Neuronal stem cell (in vitro differentiated cells): ENCODE measurements at regions not wholly inside any gene's neighbourhood (a gene's known extent, or its start where the extent isn't known, plus 50 kb on each side); places are given as distances from the start of the nearest gene placed in this dataset.

ENCODE experiments used
- DNase-seq: peaks from one replicate; pipeline ENCODE4 v3.0.0-alpha.2; 2013; ENCODE audit warnings: low spot score
- H2AFZ ChIP-seq: one replicate; pipeline ENCODE4 v1.6.1; 2013; ENCODE audit warnings: mild to moderate bottlenecking, low read length, inconsistent platforms
- H2AK5ac ChIP-seq: 2 replicates; pipeline ENCODE4 v1.6.1; 2013; ENCODE audit warnings: low read depth, mild to moderate bottlenecking, inconsistent platforms, low read length, moderate library complexity, mixed read lengths
- H2BK120ac ChIP-seq: 2 replicates; pipeline ENCODE4 v1.6.1; 2013; ENCODE audit warnings: low read depth, mild to moderate bottlenecking, inconsistent platforms, low read length, moderate library complexity, mixed read lengths
- H2BK12ac ChIP-seq: one replicate; pipeline ENCODE4 v1.6.1; 2013; ENCODE audit warnings: low read length, inconsistent platforms
- H2BK15ac ChIP-seq: 2 replicates; pipeline ENCODE4 v1.6.1; 2013; ENCODE audit warnings: mild to moderate bottlenecking, low read length, inconsistent platforms, mixed read lengths
- H2BK5ac ChIP-seq: one replicate; pipeline ENCODE4 v1.6.1; 2013; ENCODE audit warnings: inconsistent platforms, mild to moderate bottlenecking, low read length, moderate library complexity
- H3K14ac ChIP-seq: one replicate; pipeline ENCODE4 v1.6.1; 2013; ENCODE audit warnings: low read length, inconsistent platforms
- H3K18ac ChIP-seq: 2 replicates; pipeline ENCODE4 v1.6.1; 2013; ENCODE audit warnings: low read length, inconsistent platforms
- H3K23ac ChIP-seq: 2 replicates; pipeline ENCODE4 v1.6.1; 2013; ENCODE audit warnings: low read depth, mild to moderate bottlenecking, mixed read lengths, low read length, inconsistent platforms; ENCODE audit not compliant: poor library complexity
- H3K27ac ChIP-seq: replicated peaks from 3 replicates; pipeline ENCODE4 v1.5.1; 2013; ENCODE audit warnings: low read length, inconsistent platforms
- H3K27me3 ChIP-seq, 3 experiments: 2 replicates each; pipeline ENCODE4 v1.6.1; 2013; ENCODE audit warnings: low read length in 3 of 3, mild to moderate bottlenecking in 2 of 3, inconsistent platforms in 1 of 3, low read depth in 1 of 3, mixed read lengths in 1 of 3, moderate library complexity in 1 of 3; ENCODE audit not compliant: control insufficient read depth in 3 of 3, insufficient read depth in 3 of 3
- H3K36me3 ChIP-seq, 2 donors: replicated peaks in 1 of 2; 2 replicates each; pipeline ENCODE4 v1.6.1; 2013; ENCODE audit warnings: low read length in 2 of 2; ENCODE audit not compliant: control insufficient read depth in 2 of 2, insufficient read depth in 2 of 2
- H3K4ac ChIP-seq: 2 replicates; pipeline ENCODE4 v1.6.1; 2013; ENCODE audit warnings: inconsistent platforms, mild to moderate bottlenecking, low read length, moderate library complexity
- H3K4me1 ChIP-seq, 2 donors: 1 replicate in 1 of 2; 2 replicates in 1 of 2; pipeline ENCODE4 v1.6.1; 2013; ENCODE audit warnings: low read length in 2 of 2, low read depth in 1 of 2; ENCODE audit not compliant: control insufficient read depth in 2 of 2, insufficient read depth in 1 of 2
- H3K4me2 ChIP-seq: one replicate; pipeline ENCODE4 v1.6.1; 2013; ENCODE audit warnings: mild to moderate bottlenecking, low read length, inconsistent platforms; ENCODE audit not compliant: insufficient read depth, poor library complexity, severe bottlenecking
- H3K4me3 ChIP-seq, 2 donors: 2 replicates each; pipeline ENCODE4 v1.5.1; 2013; ENCODE audit warnings: low read length in 2 of 2, mild to moderate bottlenecking in 2 of 2, inconsistent platforms in 1 of 2, moderate library complexity in 1 of 2
- H3K79me1 ChIP-seq: one replicate; pipeline ENCODE4 v1.6.1; 2013; ENCODE audit warnings: low read depth, mild to moderate bottlenecking, inconsistent platforms, low read length, moderate library complexity
- H3K9ac ChIP-seq: one replicate; pipeline ENCODE4 v1.6.1; 2013; ENCODE audit warnings: mild to moderate bottlenecking, low read depth, low read length, inconsistent platforms; ENCODE audit not compliant: poor library complexity
- H3K9me3 ChIP-seq, 2 donors: replicated peaks in 1 of 2; 2 replicates each; pipeline versions ENCODE3 to v1.6.1; 2013; ENCODE audit warnings: low read length in 2 of 2, mild to moderate bottlenecking in 2 of 2, inconsistent platforms in 1 of 2, low read depth in 1 of 2, mixed read lengths in 1 of 2, moderate library complexity in 1 of 2; ENCODE audit not compliant: control insufficient read depth in 2 of 2, insufficient read depth in 1 of 2
- H4K8ac ChIP-seq: one replicate; pipeline ENCODE4 v1.6.1; 2013; ENCODE audit warnings: low read depth, mild to moderate bottlenecking, inconsistent platforms, low read length, moderate library complexity
- H4K91ac ChIP-seq: one replicate; pipeline ENCODE4 v1.6.1; 2013; ENCODE audit warnings: low read length, low read depth, mild to moderate bottlenecking, inconsistent platforms; ENCODE audit not compliant: poor library complexity
- WGBS, 2 donors: extraction: QIAGEN DNeasy Blood & Tissue Kit; methylation state at CpG; one replicate each; pipeline ENCODE4 v1.1.7; 2013; ENCODE audit warnings: missing lambda C conversion rate in 2 of 2, mixed read lengths in 1 of 2; ENCODE audit not compliant: insufficient read length in 2 of 2, insufficient replicate concordance in 1 of 2; ENCODE audit errors: extremely low coverage in 2 of 2; 5-methylcytosine and 5-hydroxymethylcytosine counted together

DNA sequence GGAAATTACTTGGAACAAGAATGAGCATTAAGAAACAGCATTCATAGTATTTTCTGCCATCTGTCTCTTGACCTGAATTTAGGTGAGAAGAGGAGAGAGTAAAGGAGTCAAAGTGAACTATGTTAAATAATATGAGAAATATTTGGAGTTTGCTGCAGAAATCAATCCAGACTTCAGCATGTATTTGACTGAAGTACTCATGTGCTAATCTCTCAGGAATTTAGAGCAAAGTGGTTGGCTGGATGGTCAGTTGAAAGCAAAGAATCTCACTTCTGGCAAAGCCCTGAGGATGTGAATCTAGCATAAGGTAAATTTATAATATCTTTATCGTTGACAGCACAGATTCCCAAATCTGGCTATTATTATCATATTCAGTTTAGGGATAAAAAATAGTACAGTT is 394.3 kb downstream of the PCDH17 start:
- Histone ChIP-seq H3K14ac (no peak overlapping the region), H3K27ac (no peak overlapping the region), H3K4me1 (no peaks in the 10 kb centered on the region), H3K79me1 (no peaks in the 10 kb centered on the region), H2BK12ac (no peak overlapping the region), H4K91ac (no peak overlapping the region), H3K23ac (no peak overlapping the region), H2AK5ac (no peak overlapping the region), H3K36me3 (no peaks in the 10 kb centered on the region), H3K18ac (no peak overlapping the region), H3K4ac (no peak overlapping the region), H2BK5ac (no peak overlapping the region), H2AFZ (no peak overlapping the region), H2BK120ac (no peak overlapping the region), H3K9ac (no peak overlapping the region), H2BK15ac (no peak overlapping the region), H3K27me3 (no peaks in the 10 kb centered on the region), H3K4me2 (no peak overlapping the region), H3K4me3 (no peak overlapping the region), H3K9me3 (no peaks in the 10 kb centered on the region), H4K8ac (no peak overlapping the region)
- DNase-seq = no peak
- no CpG with 5 or more reads among the region's 1 CpG for WGBS, 2 donors

DNA sequence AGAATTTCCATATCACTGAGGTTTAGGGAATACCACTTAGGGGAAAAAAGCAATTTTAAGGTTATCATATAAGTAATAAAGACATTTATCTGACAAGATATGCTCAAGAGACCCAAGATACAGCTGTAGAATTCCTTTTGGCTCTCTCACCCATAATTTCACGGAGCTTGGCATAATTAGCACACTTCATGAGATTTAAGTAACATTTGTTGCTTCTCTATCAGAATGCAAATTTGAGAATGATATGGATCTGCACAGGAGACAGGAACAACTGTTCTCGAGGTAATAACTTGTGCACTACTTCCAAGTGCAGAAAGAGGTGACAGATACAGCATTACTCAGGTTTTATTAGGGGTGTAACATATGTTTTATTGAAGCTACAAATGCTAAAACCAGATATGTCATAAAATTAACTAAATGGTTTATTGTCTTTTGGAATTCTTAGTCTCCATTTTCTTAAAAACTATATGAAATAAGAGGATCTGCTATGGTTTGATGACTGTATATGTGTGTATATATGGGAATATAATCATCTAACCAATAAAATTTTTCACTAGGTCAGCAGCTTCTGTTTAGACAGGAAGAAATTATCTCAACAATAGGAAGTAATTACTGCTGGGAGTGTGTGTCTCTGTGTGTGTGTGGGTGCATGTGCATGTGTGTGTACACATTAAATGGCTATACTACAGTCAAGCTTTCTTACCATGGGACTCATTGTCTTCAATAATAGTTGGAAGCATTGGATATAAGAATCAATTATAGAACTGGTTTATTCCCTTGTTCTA is 401.3 kb downstream of the PCDH17 start:
- no peak for DNase-seq
- no peaks in the 10 kb centered on the region for H3K79me1 ChIP-seq
- H3K9me3 ChIP-seq = no peaks in the 10 kb centered on the region
- no peak overlapping the region for H3K4ac ChIP-seq
- H2AFZ ChIP-seq = no peak overlapping the region
- no peak overlapping the region for H2BK120ac ChIP-seq
- no peak overlapping the region for H3K4me3 ChIP-seq
- H2BK12ac ChIP-seq = no peak overlapping the region
- no peak overlapping the region for H2BK15ac ChIP-seq
- no peaks in the 10 kb centered on the region for H3K4me1 ChIP-seq
- H3K9ac ChIP-seq = no peak overlapping the region
- WGBS, 2 donors = no CpG with 5 or more reads among the region's 2 CpGs
- H3K18ac ChIP-seq = no peak overlapping the region
- H3K23ac ChIP-seq = no peak overlapping the region
- no peak overlapping the region for H3K27ac ChIP-seq
- H2AK5ac ChIP-seq = no peak overlapping the region
- no peaks in the 10 kb centered on the region for H3K27me3 ChIP-seq
- no peak overlapping the region for H4K91ac ChIP-seq
- H3K36me3 ChIP-seq = no peaks in the 10 kb centered on the region
- H3K4me2 ChIP-seq = no peak overlapping the region
- H3K14ac ChIP-seq = no peak overlapping the region
- H2BK5ac ChIP-seq = no peak overlapping the region
- H4K8ac ChIP-seq = no peak overlapping the region

GRCh38 chr13:58043971-58044370 is 412.4 kb downstream of the PCDH17 start:
- H3K18ac ChIP-seq = no peak overlapping the region
- H3K79me1 ChIP-seq = no peaks in the 10 kb centered on the region
- no peak overlapping the region for H2BK12ac ChIP-seq
- H3K4me3 ChIP-seq = no peak overlapping the region
- no peak overlapping the region for H3K23ac ChIP-seq
- H4K8ac ChIP-seq = no peak overlapping the region
- H2AK5ac ChIP-seq = no peak overlapping the region
- no peak overlapping the region for H2BK120ac ChIP-seq
- H3K9me3 ChIP-seq = no peaks in the 10 kb centered on the region
- H3K4me2 ChIP-seq = no peak overlapping the region
- H2BK5ac ChIP-seq = no peak overlapping the region
- no peaks in the 10 kb centered on the region for H3K36me3 ChIP-seq
- no peak overlapping the region for H3K4ac ChIP-seq
- DNase-seq = no peak
- no peak overlapping the region for H3K27ac ChIP-seq
- no peak overlapping the region for H2AFZ ChIP-seq
- H3K9ac ChIP-seq = no peak overlapping the region
- no peaks in the 10 kb centered on the region for H3K4me1 ChIP-seq
- no peak overlapping the region for H3K14ac ChIP-seq
- no CpG with 5 or more reads among the region's 2 CpGs for WGBS, 2 donors
- no peaks in the 10 kb centered on the region for H3K27me3 ChIP-seq
- H4K91ac ChIP-seq = no peak overlapping the region
- H2BK15ac ChIP-seq = no peak overlapping the region

GRCh38 chr13:58048670-58049069 is 417.1 kb downstream of the PCDH17 start:
- no peak overlapping the region for H2BK15ac ChIP-seq
- no CpG with 5 or more reads among the region's 1 CpG for WGBS, 2 donors

More at GRCh38 chr13:58048670-58049069, 417.1 kb downstream of the PCDH17 start:
- no peaks in the 10 kb centered on the region for H3K36me3 ChIP-seq
- no peak overlapping the region for H3K27ac ChIP-seq
- H2BK5ac ChIP-seq = no peak overlapping the region
- no peak overlapping the region for H3K4me2 ChIP-seq
- H3K9ac ChIP-seq = no peak overlapping the region
- no peaks in the 10 kb centered on the region for H3K27me3 ChIP-seq
- no peaks in the 10 kb centered on the region for H3K4me1 ChIP-seq
- H3K23ac ChIP-seq = no peak overlapping the region
- H4K8ac ChIP-seq = no peak overlapping the region
- no peak overlapping the region for H4K91ac ChIP-seq
- no peaks in the 10 kb centered on the region for H3K9me3 ChIP-seq
- no peak overlapping the region for H2BK12ac ChIP-seq
- H2BK120ac ChIP-seq = no peak overlapping the region
- H3K79me1 ChIP-seq = no peaks in the 10 kb centered on the region
- no peak for DNase-seq
- no peak overlapping the region for H3K14ac ChIP-seq
- H3K18ac ChIP-seq = no peak overlapping the region
- no peak overlapping the region for H3K4me3 ChIP-seq
- H2AK5ac ChIP-seq = no peak overlapping the region
- no peak overlapping the region for H2AFZ ChIP-seq
- no peak overlapping the region for H3K4ac ChIP-seq
